ENCODE measurements at regions not wholly inside any gene's neighbourhood (a gene's known extent, or its start where the extent isn't known, plus 50 kb on each side); places are given as distances from the start of the nearest gene placed in this dataset.
"Not testable (repeated sequence)": the region's sequence is repeated elsewhere in the genome, so short reads cannot be mapped to it uniquely, and the experiment has no call there.

- not testable (repeated sequence) for DNase-seq
Measured at GRCh38 chr12:54799966-54800365, 54.4 kb upstream of the MUCL1 start.

GRCh38 chr12:54798651-54799050, 55.7 kb upstream of the MUCL1 start:
- DNase-seq = no peak

DNA sequence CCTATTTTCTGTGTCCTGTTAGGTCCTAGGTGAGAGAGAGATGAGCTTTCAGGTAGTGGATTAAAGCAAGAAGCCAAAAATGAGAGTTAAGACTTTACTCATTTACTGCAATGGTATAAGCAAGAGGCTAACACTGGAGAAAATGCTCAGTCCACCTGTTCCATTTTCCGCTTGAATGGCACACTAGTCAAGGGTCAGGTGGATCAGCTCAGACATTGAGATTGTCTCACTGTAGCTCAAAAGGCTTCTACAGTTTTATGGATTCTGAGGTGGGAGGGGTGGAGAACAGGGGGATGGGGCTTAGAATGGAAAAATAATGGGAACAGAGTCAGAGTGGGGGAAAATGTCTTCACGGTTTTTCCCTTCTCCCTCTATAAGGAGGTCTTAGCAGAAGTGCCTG, 57.3 kb upstream of the MUCL1 start:
- no peak for DNase-seq

DNA sequence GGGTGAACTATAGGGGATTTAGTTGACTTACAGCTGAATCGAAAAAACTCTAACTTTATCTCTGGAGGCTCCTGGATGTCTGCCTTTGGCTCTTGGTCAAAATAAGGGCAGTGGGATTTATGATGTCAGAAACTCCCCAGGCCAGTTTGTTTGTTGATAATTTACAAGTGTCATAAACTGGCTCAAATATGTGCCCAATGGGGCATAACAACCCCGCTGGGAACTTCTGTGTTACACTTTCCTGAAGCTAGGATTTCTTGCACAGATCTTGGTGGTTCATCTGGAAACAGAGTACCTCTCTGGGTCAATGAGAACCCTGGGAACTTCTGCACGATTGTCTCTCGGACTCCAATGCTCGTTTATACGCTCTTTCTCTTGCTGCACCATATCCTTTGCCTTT, 58.7 kb upstream of the MUCL1 start:
- DNase-seq = no peak

- no peak for DNase-seq
Measured at GRCh38 chr12:54786081-54786480, 68.2 kb upstream of the MUCL1 start.

- no peak for DNase-seq
Measured at GRCh38 chr12:54784115-54784514, 70.2 kb upstream of the MUCL1 start.

- DNase-seq = not testable (repeated sequence)
Measured at GRCh38 chr12:54777031-54777430, 77.3 kb upstream of the MUCL1 start.

- no peak for DNase-seq
Measured at GRCh38 chr12:54773593-54773992, 80.7 kb upstream of the MUCL1 start.

- DNase-seq = no peak
Measured at GRCh38 chr12:54765652-54766051, 88.7 kb upstream of the MUCL1 start.

DNA sequence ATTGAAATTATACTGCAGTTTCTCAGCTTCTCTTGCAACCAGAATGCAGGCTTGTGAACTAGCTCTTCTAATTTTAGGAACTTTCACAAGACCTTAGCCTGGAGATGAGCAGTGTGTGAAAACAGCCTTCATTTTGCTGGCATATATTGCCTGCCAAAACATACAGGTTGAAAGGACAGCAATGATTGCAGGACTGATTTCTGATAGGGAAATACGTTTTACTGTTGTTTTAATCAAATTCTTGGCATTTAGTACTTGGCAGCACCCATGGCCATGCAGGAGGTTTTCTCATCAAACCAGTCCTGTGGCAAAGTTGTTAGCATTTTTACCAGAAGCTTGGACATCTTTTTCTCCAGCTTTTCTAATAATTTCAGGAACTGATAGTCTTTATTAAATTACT, 91.9 kb upstream of the MUCL1 start:
- no peak for DNase-seq

GRCh38 chr12:54759751-54760150, 94.6 kb upstream of the MUCL1 start:
- DNase-seq = peak; percentile 21

- no peak for DNase-seq
Measured at GRCh38 chr12:54751493-54751892, 102.8 kb upstream of the MUCL1 start.

DNA sequence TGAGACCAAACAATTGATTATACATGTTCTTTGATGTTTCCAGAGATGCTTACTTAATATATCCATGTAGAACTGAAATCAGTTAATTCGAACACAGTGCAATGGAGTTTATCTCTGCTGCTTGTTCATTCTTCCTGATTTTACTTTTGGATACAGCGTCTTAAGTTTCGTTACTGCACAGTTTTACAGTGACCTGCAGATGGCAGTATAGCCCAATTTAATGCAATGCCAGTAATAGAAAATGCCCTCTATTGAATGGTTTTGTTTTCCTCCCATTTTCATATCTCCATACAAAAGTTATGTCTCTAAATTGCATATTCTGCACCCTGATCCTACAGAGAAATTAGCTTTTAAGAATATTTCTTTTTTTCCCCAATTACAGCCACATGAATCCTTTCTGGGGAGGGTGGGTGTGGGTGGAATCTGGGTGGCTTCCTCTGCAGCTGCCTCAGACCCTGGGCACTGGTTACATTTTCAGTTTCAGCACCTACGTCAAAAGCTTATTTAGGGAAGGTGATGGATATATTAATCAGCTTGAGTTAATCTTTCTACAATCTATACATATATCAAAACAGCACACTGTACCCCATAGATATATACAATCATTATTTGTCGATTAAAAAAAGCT, 101.1 kb upstream of the DCD start:
- peak; percentile 32 for DNase-seq

DNA sequence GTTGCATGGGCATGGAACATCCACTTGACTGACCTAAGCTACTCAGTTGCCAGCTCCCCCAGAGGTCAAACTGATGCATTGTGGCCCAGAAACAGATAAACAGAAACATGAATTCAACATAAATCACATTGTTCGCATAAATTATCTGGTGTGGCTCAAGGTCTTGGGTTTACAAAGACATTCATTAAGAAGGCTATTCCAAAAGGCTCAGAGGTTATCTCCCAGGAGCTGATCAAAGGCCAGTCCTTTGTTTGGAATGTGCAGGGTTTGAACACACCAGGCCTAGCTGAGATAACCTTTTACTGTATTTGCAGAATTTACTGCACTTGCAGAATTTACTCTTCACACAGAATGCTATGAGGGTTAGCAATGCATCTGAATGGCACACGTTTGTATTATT, 96.4 kb upstream of the DCD start:
- DNase-seq = no peak

DNA sequence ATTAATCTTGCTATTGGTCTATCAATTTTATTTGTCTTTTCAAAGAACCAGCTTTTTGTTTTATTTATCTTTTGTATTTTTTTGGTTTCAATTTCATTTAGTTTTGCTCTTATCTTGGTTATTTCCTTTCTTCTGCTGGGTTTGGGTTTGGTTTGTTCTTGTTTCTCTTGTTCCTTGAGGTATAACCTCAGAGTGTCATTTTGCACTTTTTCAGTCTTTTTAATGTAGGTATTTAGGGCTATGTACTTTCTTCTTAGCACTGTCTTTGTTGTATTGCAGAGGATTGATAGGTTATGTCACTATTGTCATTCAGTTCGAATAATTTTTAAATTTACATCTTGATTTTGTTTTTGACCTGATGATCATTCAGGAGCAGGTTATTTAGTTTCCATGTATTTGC, 92.7 kb upstream of the DCD start:
- no peak for DNase-seq

DNA sequence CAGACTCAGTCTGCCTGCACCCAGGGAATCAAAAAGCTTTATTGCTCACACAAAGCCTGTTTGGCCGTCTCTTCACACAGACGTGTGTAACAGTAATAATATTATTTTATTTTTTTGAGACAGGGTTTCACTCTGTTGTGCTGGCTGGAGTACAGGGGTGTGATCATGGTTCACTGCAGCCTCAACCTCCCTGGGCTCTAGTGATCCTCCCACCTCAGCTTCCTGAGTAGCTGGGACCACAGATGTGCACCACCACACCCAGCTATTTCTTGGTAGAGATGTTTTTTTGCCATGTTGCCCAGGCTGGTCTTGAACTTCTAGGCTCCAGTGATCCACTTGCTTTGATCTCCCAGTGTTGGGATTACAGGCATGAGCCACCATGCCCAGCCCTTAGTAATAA, 88.4 kb upstream of the DCD start:
- DNase-seq = no peak

DNA sequence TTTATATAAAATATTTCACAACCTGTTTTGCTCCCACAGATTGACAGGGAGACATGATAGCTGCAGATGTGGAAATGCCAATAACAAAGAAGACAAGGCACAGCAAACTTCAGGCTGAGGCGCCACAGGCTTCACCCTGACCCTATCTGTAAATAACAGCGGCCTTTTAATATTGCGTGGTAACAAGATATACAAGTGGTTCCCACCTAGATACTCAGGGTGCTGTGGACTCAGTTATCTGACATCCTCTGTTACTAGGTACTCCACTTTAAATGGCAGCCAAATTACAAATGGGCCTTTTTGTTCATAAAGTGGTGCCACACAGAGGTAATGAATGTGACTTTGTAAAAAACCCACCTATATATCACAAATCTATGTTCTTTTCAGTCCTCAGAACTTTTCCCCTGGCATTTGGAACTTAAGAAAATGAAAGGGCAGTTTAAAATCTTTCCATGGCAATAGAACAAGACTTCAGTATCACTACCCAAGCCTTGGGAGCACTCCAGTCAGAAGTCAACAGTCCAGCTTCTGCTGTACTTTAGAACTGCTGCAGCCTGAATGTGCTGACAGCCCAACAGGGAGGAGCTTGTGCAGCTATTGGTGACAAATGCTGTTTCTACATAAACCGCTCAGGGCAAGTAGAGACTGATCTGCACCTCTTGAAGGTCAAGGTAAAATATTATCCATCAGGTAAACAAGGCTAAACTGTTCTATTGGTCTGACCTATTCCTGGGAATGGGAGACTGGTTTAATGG, 86.2 kb upstream of the DCD start:
- no peak for DNase-seq

GRCh38 chr12:54725233-54725843, 77.2 kb upstream of the DCD start:
- DNase-seq = no peak

- DNase-seq = peak; percentile 35
Measured at GRCh38 chr12:54723379-54724256, 75.5 kb upstream of the DCD start.

- no peak for DNase-seq
Measured at GRCh38 chr12:54721312-54721711, 73.1 kb upstream of the DCD start.

DNA sequence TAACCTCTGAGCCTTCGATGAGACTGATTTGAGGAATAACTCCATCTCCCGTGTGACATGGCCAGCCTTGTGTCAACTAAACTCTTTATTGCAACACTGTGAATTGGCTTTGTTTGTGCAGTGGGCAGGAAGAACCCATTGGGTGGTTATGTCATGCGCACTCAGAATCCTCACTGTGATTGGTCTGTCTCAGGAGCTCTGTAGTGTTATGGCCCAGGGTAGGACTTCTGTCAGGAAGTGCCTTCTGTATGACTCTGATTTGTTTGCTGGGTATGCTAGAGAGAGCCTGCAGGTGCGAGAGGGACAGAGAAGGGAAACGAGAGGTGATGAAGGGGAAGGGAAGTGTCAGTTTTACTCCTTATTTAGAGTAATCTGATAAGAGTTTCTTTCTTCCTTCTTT, 71.5 kb upstream of the DCD start:
- no peak for DNase-seq

DNA sequence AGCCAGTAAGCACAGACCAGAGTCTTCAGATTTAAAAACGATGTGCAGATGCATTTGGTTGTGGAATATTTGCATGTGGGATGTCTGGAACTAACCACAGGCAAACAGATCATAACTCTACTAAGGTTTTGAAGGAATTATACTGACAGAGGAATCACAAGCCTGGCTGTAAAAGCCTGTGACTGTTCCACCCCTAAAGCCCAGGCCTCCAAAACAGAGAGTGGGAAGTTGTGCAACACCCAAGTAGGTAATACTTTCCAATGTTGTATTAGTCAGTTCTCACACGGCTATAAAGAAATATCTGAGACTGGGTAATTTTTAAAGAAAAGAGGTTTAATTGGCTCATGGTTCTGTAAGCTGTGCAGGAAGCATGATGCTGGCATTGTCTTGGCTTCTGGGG, 68.1 kb upstream of the DCD start:
- DNase-seq = no peak

DNA sequence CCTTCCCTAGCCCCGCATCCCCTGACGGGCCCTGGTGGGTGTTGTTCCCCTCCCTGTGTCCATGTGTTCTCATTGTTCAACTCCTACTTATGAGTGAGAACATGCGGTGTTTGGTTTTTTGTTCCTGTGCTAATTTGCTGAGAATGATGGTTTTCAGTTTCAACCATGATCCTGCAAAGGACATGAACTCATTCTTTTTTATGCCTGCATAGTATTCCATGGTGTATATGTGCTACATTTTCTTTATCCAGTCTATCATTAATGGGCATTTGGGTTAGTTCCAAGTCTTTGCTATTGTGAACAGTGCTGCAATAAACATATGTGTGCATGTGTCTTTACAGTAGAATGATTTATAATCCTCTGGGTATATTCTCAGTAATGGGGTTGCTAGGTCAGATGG, 65.7 kb upstream of the DCD start:
- not testable (repeated sequence) for DNase-seq
